GM21390 (cell line): ENCODE measurements at regions not wholly inside any gene's neighbourhood (a gene's known extent, or its start where the extent isn't known, plus 50 kb on each side); places are given as distances from the start of the nearest gene placed in this dataset.

Source experiments
- ATAC-seq: cut with Tn5 transposase; IDR thresholded peaks from one replicate; pipeline ENCODE4 v1.9.1; 2021; ENCODE audit not compliant: unreplicated experiment

DNA sequence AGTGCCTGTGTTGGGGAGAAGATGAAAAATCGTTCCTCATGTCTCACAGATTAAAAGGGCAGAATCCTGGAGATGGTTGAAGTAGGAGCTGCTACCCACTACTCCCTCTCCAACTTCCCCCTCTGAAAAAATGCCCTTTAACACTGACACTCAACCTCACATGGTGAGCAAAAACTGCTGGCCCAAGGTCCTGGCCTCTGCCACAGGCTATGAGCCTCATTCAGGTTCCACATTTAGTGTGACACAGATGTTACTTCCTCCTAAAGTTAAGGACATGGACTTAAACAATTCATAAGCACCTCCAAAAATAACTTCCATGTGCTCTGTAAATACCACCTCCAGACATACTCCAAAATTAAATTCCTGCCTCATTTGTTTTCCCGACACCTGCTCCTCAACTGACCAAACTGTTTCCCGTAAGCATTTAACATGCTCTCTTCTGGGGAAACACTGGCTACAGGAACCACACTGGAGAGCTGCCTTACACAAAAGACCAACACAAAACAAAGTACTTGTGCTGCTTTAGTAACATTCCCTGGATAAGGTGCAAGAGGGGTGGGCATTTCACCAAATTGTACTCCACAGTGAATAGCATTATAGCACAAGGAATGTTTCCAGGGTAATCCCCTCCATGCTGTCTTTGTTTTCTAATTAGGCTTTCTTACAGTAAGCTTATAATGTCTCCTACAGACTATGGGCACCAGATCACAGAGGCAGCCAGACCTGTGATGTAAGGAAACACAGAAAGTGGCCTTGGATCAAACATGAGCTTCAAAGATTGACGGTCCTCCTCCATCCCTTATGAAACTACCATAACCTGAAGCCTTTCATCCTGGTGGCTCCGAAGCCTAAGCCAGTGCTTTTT is 57.0 kb downstream of the PHLDA1 start:
- ATAC-seq: no peak

DNA sequence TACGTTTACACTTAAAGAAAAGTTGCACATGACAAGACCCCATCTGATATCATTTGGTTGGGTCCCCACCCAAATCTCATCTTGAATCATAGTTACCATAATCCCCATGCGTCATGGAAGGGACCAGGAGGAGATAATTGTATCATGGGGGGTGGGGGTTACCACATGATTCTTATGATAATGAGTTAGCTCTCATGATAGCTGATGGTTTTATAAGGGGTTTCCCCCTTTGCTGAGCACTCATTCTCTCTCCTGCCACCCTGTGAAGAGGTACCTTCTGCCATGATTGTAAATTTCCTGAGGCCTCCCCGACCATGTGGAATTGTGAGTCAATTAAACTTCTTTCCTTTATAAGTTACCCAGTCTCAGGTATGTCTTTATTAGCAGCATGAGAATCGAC is 60.3 kb downstream of the PHLDA1 start:
- ATAC-seq: no peak

- no peak for ATAC-seq
Observed at GRCh38 chr12:75970310-75970709, 61.3 kb downstream of the PHLDA1 start.

GRCh38 chr12:75969768-75970167 is 61.8 kb downstream of the PHLDA1 start:
- no peak for ATAC-seq

DNA sequence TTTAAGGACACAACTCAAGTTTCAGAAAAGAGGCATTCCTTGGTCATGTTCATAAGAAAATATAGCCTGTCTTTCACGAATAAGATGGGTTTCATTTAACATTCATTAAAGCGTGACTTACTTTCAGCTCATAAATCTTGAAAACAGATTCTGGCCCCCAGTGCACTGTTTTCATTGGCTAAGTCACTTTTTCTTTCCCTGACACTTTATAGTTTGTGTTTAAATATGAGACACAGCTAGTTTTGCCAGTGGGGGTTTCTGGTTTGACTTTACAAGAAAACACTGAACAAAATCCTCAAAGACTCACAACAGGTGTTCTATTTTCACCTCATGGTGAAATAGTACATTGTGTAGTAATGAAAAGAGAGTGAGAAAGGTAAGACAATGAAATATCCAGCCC is 65.9 kb downstream of the PHLDA1 start:
- ATAC-seq: no peak

- ATAC-seq: peak; percentile 59
Observed at GRCh38 chr12:75964150-75964549, 67.4 kb downstream of the PHLDA1 start.

- ATAC-seq: no peak
Observed at GRCh38 chr12:75961878-75962277, 69.7 kb downstream of the PHLDA1 start.

DNA sequence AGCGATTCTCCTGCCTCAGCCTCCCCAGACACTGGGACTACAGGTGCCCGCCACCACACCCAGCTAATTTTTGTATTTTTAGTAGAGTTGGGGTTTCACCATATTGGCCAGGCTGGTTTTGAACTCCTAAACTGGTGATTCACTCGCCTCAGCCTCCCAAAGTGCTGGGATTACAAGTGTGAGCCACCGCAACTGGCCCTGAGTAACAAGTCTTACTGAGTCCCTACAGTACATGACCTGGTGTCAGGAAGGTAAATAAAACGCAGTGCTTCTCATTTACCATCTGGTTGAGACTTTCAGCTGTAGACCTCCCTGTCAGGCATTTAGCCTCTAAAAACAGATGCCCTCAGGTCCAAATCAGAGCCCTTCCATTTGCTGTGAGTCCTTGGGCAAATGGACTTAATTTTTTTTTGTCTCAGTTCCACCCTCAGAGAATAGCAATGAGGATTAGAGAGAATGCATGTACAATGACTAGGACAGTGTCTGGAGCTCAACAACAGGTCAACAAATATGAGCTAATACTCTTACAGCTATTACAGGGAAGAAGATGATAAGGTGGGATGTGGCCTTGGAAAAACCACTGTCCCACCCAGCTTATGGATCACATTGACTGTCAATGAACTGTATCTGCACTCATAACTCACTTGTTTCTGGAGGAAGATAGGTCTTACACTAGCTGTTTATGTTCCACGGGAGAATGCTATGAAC is 70.5 kb downstream of the PHLDA1 start:
- ATAC-seq: no peak

DNA sequence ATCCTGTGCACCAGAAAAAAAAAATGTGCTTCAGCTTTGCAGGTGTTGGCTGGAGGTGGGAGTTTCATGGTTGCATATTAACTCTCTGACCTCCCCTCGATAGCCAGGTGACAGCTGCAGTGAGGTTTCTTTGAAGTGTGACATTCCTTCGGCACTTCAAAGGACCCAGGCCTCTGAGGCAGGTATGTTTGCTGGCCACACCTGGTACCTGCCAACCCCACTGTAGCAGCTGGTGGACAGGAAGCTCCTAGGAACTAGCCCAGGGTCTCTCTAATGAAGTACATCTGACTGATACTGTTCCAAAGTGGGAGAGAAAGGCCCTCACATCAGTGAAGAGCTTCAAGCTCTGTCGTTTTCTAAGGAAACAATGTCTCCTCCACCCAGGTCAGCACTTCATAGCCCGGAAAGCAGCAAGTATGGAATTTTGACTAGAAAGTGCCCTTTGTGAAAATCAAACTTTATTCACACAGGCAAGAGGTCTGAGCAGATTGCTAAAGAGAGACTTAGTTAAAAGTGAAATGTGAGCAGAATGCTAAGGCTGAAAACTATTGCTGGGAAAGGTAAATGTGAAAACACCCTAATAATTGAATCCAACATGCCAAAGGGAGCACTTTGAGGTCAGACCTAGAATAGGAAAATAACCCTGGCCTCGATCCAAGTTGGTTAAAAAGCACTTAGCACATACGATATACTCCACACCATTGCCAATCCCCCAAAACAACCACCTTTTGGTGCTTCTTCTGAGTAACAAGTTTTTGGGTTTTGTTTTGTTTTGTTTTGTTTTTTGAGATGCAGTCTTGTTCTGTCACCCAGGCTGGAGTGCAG is 71.3 kb downstream of the PHLDA1 start:
- no peak for ATAC-seq

- no peak for ATAC-seq
Observed at GRCh38 chr12:75959506-75959905, 72.1 kb downstream of the PHLDA1 start.

GRCh38 chr12:75959060-75959459 is 72.5 kb downstream of the PHLDA1 start:
- no peak for ATAC-seq

DNA sequence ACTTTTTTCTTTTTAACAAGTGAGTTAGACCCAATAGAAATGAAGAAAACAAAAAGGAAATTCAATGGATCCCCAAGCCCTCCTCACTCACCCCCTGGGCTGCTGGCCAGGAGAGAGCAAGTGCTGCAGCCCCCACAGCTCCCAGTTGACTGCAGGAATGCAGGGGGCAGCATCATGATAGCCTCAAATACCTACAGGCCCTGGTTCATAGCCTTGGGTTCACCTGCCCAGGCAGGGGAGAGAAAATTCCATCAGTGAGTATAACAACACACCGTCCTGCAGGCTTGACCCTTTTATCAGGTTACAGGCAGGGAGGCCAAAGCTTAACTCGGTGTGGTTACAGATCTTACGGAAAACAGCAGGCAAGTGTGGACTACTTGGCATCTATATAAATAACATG is 76.3 kb downstream of the PHLDA1 start:
- no peak for ATAC-seq

GRCh38 chr12:75954749-75955148 is 76.8 kb downstream of the PHLDA1 start:
- no peak for ATAC-seq

DNA sequence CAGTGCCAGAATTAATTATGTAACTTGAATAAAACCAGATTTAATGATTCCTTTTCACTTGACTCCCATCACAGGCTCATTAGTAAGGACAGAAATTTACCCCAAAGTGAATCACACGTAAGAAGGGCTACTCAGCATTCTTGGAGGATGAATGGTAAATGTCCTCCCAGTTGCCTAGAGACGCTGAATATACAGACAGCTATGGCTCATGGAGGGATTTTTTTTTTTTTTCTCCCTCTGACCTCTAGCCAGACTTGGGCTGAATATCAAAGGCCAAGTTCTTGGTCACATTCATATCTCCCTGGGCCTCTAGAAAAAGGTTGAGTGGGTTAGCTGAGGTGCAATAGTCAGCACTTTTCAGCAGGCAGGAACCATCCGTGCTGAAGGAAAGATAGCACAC is 77.5 kb downstream of the PHLDA1 start:
- no peak for ATAC-seq

DNA sequence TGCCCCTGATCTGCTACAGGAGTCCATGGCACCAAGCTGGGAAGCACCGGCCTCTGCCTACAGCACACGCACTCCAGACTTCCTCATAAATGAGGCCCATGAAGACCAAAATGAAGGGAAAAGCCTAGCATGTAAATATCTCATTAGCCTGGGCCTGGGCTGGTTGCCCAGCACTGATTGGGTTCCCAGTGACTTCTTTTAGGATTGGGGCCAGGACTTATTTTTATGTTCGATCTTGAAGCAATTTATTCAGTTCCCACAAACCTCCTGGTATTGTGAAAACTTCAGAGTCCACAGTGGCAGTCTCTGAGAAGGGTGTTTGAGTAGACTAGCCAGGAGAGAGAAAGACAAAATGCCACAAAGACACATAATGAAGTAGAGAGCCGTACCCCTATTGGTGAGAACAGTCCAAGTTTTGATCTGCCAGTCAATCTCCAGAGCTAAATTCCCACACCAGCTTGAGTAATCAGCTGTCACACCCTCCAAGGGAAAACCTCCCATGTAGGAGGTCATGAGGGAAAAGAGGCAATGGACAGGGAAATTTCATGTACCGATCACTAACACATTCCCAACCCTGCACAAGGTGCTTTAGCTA is 78.2 kb downstream of the PHLDA1 start:
- no peak for ATAC-seq

GRCh38 chr12:75951399-75952278 is 79.9 kb downstream of the PHLDA1 start:
- ATAC-seq: no peak

- ATAC-seq: no peak
Observed at GRCh38 chr12:75947156-75947723, 84.3 kb downstream of the PHLDA1 start.

GRCh38 chr12:75945581-75945980 is 86.0 kb downstream of the PHLDA1 start:
- no peak for ATAC-seq

GRCh38 chr12:75944905-75945432 is 86.6 kb downstream of the PHLDA1 start:
- no peak for ATAC-seq
